ENCODE measurements at regions not wholly inside any gene's neighbourhood (a gene's known extent, or its start where the extent isn't known, plus 50 kb on each side); places are given as distances from the start of the nearest gene placed in this dataset.
A peak's percentile ranks its signal among the peaks of the same experiment; 100 is the strongest.

- no peak for TF ChIP-seq POLR2A (IDR thresholded peaks at IDR 0.05)
- no peak for TF ChIP-seq EP300 (IDR thresholded peaks at IDR 0.05)
- TF ChIP-seq POLR2AphosphoS5 (IDR thresholded peaks at IDR 0.05) = no peak
- no peak for TF ChIP-seq CTCF (IDR thresholded peaks at IDR 0.05)
- ATAC-seq = no peak
- no peaks in the 10 kb centered on the region for H3K27me3 ChIP-seq
These were observed 103.3 kb downstream of the SPRY2 start for GRCh38 chr13:80237646-80238045.

GRCh38 chr13:80235967-80236302, 105.0 kb downstream of the SPRY2 start:
- no peak overlapping the region for H3K4me3 ChIP-seq
- no peak for ATAC-seq

More at GRCh38 chr13:80237646-80238045, 103.3 kb downstream of the SPRY2 start:
- no peak overlapping the region for H3K27ac ChIP-seq
- H3K36me3 ChIP-seq = no peaks in the 10 kb centered on the region
- no peak overlapping the region for H3K4me3 ChIP-seq
- H3K9me3 ChIP-seq = no peaks in the 10 kb centered on the region
- peaks cover 0 to 10% (median 0%) of the 10 kb centered on the region in 3 donors for H3K4me1 ChIP-seq

GRCh38 chr13:80235166-80235966, 105.6 kb downstream of the SPRY2 start:
- H3K4me1 ChIP-seq = peaks cover 0 to 10% (median 0%) of the 10 kb centered on the region in 3 donors
- no peaks in the 10 kb centered on the region for H3K27me3 ChIP-seq
- no peak for ATAC-seq
- no peaks in the 10 kb centered on the region for H3K9me3 ChIP-seq
- 43 to 46% methylated on average over 9 to 10 of the region's 10 CpGs for WGBS, 2 donors (ENCODE audit: low coverage in 1 of 2)
- TF ChIP-seq POLR2AphosphoS5 (IDR thresholded peaks at IDR 0.05) = no peak
- TF ChIP-seq CTCF (IDR thresholded peaks at IDR 0.05) = no peak
- TF ChIP-seq EP300 (IDR thresholded peaks at IDR 0.05) = no peak
- H3K27ac ChIP-seq = peak overlapping the region in 1 of 4 donors; percentile 40
- no peaks in the 10 kb centered on the region for H3K36me3 ChIP-seq
- no peak overlapping the region for H3K4me3 ChIP-seq

More at GRCh38 chr13:80235967-80236302, 105.0 kb downstream of the SPRY2 start:
- Histone ChIP-seq H3K27ac (peak overlapping the region in 1 of 4 donors; percentile 40), H3K27me3 (no peaks in the 10 kb centered on the region), H3K4me1 (peaks cover 0 to 10% (median 0%) of the 10 kb centered on the region in 3 donors), H3K9me3 (no peaks in the 10 kb centered on the region), H3K36me3 (no peaks in the 10 kb centered on the region)
- TF ChIP-seq POLR2AphosphoS5 (IDR thresholded peaks at IDR 0.05) (no peak), POLR2A (IDR thresholded peaks at IDR 0.05) (no peak), EP300 (IDR thresholded peaks at IDR 0.05) (no peak), CTCF (IDR thresholded peaks at IDR 0.05) (no peak)
- 59 to 75% methylated on average over 4 of the region's 4 CpGs for WGBS, 2 donors (ENCODE audit: low coverage in 1 of 2)

GRCh38 chr13:80227645-80228044, 113.3 kb downstream of the SPRY2 start:
- 66 to 85% methylated on average over 2 of the region's 2 CpGs for WGBS, 2 donors (ENCODE audit: low coverage in 1 of 2)
- no peak overlapping the region for H3K27ac ChIP-seq
- no peak overlapping the region for H3K4me3 ChIP-seq
- no peaks in the 10 kb centered on the region for H3K36me3 ChIP-seq
- no peak for ATAC-seq
- TF ChIP-seq CTCF (IDR thresholded peaks at IDR 0.05) (no peak), POLR2AphosphoS5 (IDR thresholded peaks at IDR 0.05) (no peak), EP300 (IDR thresholded peaks at IDR 0.05) (no peak), POLR2A (IDR thresholded peaks at IDR 0.05) (no peak)
- no peaks in the 10 kb centered on the region for H3K9me3 ChIP-seq
- H3K4me1 ChIP-seq = no peaks in the 10 kb centered on the region
- H3K27me3 ChIP-seq = no peaks in the 10 kb centered on the region

GRCh38 chr13:80226645-80227044, 114.3 kb downstream of the SPRY2 start:
- H3K4me3 ChIP-seq = no peak overlapping the region
- 70 to 82% methylated on average over 2 of the region's 2 CpGs for WGBS, 2 donors (ENCODE audit: low coverage in 1 of 2)
- ATAC-seq = no peak

More at GRCh38 chr13:80226645-80227044, 114.3 kb downstream of the SPRY2 start:
- H3K4me1 ChIP-seq = no peaks in the 10 kb centered on the region
- H3K27me3 ChIP-seq = no peaks in the 10 kb centered on the region
- no peaks in the 10 kb centered on the region for H3K36me3 ChIP-seq
- no peaks in the 10 kb centered on the region for H3K9me3 ChIP-seq
- H3K27ac ChIP-seq = no peak overlapping the region
- TF ChIP-seq POLR2A (IDR thresholded peaks at IDR 0.05) (no peak), CTCF (IDR thresholded peaks at IDR 0.05) (no peak), POLR2AphosphoS5 (IDR thresholded peaks at IDR 0.05) (no peak), EP300 (IDR thresholded peaks at IDR 0.05) (no peak)

All from gastroesophageal sphincter (tissue), 4 donors.